Left ventricle myocardium inferior (tissue), 1 donor: ENCODE measurements at regions not wholly inside any gene's neighbourhood (a gene's known extent, or its start where the extent isn't known, plus 50 kb on each side); places are given as distances from the start of the nearest gene placed in this dataset.

Experiments used
- DNase-seq: peaks from one replicate; pipeline ENCODE4 v3.0.0-alpha.2; 2020
- H3K27ac ChIP-seq: fragments of 200-600 bp; replicated peaks from 2 replicates; pipeline ENCODE4 v1.8.0; 2021
- H3K27me3 ChIP-seq: fragments of 200-600 bp; 2 replicates; pipeline ENCODE4 v1.8.0; 2021; ENCODE audit warnings: low read depth
- H3K36me3 ChIP-seq: fragments of 200-600 bp; 2 replicates; pipeline ENCODE4 v1.8.0; 2021
- H3K4me1 ChIP-seq: fragments of 200-600 bp; 2 replicates; pipeline ENCODE4 v1.8.0; 2021
- H3K4me3 ChIP-seq: fragments of 200-600 bp; 2 replicates; pipeline ENCODE4 v1.8.0; 2021; ENCODE audit warnings: mild to moderate bottlenecking, moderate library complexity
- H3K9me3 ChIP-seq: fragments of 200-600 bp; replicated peaks from 2 replicates; pipeline ENCODE4 v1.8.0; 2021
- intact Hi-C: fragments of 100-400 bp; cut with micrococcal nuclease; formaldehyde crosslinking; loops from one replicate; pipeline ENCODE4 v1.11.0; 2022
- TF ChIP-seq, protein P1 (sequence below): fragments of 200-600 bp; IDR thresholded peaks from 2 replicates; pipeline ENCODE4 v1.8.0; 2021; ENCODE audit warnings: antibody characterized with exemption, mild to moderate bottlenecking, borderline replicate concordance
- donor health status: DM: no; HTN: yes; CAD: no; lungs with severe emphysema.

DNA sequence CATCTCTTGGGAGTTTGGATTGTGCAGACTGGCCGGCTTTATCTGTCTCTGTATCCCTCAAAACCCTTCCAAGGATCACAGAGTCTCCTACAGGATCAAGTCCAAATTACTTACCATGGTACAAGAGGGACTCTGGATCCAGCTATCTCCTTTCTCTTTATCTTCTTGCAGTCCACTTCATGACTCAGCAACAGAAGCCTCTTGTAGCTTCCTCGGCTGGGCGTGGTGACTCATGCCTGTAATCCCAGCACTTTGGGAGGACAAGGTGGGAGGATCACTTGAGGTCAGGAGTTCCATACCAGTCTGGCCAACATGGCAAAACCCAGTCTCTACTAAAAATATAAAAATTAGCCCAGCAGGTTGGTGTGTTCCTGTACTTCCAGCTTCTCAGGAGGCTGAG is 189.7 kb downstream of the BCAT1 start:
- TF ChIP-seq, protein P1, sequence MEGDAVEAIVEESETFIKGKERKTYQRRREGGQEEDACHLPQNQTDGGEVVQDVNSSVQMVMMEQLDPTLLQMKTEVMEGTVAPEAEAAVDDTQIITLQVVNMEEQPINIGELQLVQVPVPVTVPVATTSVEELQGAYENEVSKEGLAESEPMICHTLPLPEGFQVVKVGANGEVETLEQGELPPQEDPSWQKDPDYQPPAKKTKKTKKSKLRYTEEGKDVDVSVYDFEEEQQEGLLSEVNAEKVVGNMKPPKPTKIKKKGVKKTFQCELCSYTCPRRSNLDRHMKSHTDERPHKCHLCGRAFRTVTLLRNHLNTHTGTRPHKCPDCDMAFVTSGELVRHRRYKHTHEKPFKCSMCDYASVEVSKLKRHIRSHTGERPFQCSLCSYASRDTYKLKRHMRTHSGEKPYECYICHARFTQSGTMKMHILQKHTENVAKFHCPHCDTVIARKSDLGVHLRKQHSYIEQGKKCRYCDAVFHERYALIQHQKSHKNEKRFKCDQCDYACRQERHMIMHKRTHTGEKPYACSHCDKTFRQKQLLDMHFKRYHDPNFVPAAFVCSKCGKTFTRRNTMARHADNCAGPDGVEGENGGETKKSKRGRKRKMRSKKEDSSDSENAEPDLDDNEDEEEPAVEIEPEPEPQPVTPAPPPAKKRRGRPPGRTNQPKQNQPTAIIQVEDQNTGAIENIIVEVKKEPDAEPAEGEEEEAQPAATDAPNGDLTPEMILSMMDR = no peak
- Histone ChIP-seq H3K9me3 (no peaks in the 10 kb centered on the region), H3K27me3 (peaks cover 8% of the 10 kb centered on the region), H3K36me3 (no peaks in the 10 kb centered on the region), H3K27ac (no peak overlapping the region), H3K4me1 (no peaks in the 10 kb centered on the region), H3K4me3 (no peak overlapping the region)
- no peak for DNase-seq
- intact Hi-C loops = no loop called here

DNA sequence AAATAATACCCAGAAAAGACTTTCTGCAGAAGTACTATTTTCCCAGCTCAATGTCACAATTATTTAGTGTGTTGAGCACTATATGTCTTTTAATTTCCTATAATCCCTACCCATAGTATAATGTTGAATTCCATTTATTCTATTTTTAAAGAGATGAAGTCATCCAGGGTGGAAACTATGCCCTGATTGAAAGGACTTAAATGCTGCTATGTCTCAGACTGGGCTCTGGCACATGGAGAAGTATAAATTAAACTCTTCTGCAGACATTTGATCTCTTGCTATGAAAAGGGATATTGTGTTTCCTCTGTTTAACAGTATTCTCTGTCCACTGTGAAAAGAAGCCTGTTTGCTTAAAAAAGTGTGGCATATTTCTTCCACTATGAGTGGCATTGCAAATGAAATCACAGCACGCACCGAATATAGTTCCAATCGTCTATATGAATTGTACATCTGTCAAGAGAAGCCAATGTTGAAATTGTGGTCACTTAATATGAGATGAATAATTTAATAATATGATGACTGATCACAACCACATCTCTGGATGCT is 192.3 kb downstream of the BCAT1 start:
- H3K4me3 ChIP-seq = no peak overlapping the region
- no peak overlapping the region for H3K27ac ChIP-seq
- H3K36me3 ChIP-seq = no peaks in the 10 kb centered on the region
- peaks cover 8% of the 10 kb centered on the region for H3K27me3 ChIP-seq
- TF ChIP-seq, protein P1 = no peak
- H3K4me1 ChIP-seq = no peaks in the 10 kb centered on the region
- no peaks in the 10 kb centered on the region for H3K9me3 ChIP-seq
- no peak for DNase-seq
- intact Hi-C loops = no loop called here

DNA sequence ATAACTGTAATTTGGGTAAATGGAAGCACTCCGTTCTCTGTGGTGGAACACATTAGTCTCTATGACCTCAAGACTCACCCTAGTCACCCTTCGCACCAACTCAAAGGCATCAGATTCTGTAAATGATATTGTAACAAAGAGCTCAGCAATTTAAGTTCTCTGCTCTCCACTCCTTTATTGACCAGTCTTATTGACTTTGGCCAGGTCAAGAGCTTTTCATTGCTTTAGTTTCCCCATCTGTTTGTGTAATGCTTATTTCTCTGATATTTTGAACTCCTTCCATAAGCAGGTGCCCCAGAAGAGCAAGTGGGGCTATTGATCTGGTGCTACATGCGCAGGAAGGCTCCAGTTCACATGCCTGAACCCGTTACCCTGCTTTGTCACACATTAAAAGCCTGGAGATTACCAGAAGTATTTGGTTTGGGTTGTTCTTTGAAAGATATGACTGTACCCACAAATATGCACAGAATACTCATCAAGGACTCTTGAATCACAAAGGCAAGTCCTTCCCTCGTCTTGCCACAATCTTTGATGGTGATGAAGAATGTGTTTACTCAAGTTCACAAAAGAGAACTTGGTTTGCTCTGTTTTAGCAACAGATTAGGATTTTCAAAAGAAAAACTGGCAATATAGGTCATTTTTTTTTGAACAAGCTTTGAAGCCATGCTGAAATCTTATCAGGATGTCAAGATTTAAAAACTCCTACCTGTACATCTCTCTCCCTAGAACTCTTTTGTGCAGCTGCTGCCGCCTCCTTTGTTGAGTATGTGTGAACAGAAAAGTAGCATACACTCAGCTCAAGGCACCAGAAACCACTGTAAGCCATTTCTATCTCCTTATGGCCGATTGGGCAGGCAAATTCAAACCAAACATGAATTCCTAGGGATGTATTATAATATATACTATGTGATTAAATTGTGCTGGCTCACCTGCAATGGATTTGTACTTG is 193.9 kb downstream of the BCAT1 start:
- H3K4me3 ChIP-seq = no peak overlapping the region
- H3K36me3 ChIP-seq = no peaks in the 10 kb centered on the region
- TF ChIP-seq, protein P1 = no peak
- H3K27ac ChIP-seq = no peak overlapping the region
- intact Hi-C loops = no loop called here
- peaks cover 8% of the 10 kb centered on the region for H3K27me3 ChIP-seq
- DNase-seq = no peak
- H3K4me1 ChIP-seq = no peaks in the 10 kb centered on the region
- H3K9me3 ChIP-seq = no peaks in the 10 kb centered on the region

DNA sequence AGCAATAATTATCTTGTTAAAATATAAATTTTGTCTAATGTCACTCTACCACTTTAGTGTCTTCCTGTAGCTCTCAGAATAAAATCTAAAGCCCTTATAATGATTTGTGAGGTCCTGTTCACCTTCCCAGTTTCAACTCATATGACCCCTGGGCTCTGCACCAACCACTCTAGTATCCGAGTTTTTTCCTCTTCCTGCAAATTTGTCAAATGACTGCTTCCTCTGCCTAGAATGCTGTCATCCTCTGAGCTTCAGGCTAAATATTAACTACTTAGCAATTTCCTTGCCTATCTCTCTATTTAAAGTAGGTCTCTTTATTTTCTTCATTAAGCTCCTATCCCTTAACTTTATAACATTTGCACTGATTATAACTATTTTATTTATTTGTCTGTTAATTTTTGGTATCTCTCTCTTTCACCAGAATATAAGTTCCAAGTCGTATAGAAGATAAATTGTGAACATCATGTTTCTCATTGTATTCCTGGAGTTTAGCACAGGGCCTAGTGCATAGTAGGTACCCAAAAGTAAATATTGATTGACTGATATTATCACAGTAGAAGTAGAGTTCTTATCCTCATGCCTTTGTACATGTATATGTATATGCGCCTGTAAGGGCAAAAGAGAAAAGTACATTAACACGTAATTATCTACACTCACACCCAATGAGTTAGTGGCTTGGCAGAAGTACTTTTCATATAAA is 196.0 kb downstream of the BCAT1 start:
- Histone ChIP-seq H3K4me1 (no peaks in the 10 kb centered on the region), H3K27ac (no peak overlapping the region), H3K27me3 (peaks cover 8% of the 10 kb centered on the region), H3K36me3 (no peaks in the 10 kb centered on the region), H3K4me3 (no peak overlapping the region), H3K9me3 (no peaks in the 10 kb centered on the region)
- DNase-seq = no peak
- TF ChIP-seq, protein P1 = no peak
- intact Hi-C loops = no loop called here

DNA sequence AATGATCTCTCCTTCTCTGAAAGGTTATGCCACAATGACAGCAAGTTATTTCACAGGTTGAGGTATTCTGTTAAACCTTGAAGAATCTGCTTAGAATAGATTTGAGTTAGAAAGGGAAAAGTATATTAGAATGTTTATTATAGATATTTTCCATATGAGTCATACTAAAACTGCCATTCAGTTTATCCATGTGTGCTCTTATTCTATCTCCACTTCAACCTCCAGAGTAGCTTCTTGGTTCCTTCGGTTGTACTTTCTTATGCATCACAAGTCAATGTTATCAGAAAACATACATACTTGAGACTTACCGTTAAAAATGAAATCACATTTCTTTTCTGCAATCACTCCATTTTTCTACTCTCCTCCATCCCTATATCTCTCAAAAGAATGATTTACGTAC is 197.7 kb downstream of the BCAT1 start:
- Histone ChIP-seq H3K36me3 (no peaks in the 10 kb centered on the region), H3K27ac (no peak overlapping the region), H3K9me3 (no peaks in the 10 kb centered on the region), H3K4me1 (no peaks in the 10 kb centered on the region), H3K27me3 (peaks cover 8% of the 10 kb centered on the region), H3K4me3 (no peak overlapping the region)
- TF ChIP-seq, protein P1 = no peak
- intact Hi-C loops = no loop called here
- no peak for DNase-seq
